Activated CD8-positive, alpha-beta memory T cell treated with anti-CD3 and anti-CD28 coated beads for 1 hour (primary cell): ENCODE measurements at regions not wholly inside any gene's neighbourhood (a gene's known extent, or its start where the extent isn't known, plus 50 kb on each side); places are given as distances from the start of the nearest gene placed in this dataset.

Source experiments
- DNase-seq, 2 donors: peaks; one replicate each; pipeline ENCODE4 v3.0.0-alpha.2; 2020; ENCODE audit warnings: low read depth in 1 of 2; ENCODE audit errors: extremely low read depth in 1 of 2

DNA sequence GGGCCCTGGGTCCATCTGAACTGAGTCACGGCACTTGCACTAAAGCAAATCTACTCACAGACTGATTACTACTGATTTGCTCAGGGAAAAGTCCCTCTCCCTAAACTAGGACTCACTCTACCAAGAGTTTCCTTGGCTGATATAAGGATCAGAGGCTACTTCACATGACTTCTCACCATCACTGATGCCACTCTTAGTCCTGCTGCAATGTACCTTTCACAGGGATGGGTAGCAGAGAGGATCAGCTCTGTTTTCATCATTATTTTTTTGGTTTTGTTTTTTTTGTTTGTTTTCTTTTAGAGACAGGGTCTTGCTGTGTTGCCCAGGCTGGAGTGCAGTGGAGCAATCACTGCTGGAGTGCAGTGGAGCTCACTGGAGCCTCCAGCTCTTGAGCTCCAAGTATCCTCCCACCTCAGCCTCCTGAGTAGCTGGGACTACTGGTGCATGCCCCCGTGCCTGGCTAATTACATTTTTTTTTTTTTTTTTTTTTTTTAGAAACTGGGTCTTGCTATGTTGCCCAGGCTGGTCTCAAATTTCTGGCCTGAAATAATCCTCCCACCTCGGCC, 200.6 kb downstream of the JCAD start:
- no peak for DNase-seq

DNA sequence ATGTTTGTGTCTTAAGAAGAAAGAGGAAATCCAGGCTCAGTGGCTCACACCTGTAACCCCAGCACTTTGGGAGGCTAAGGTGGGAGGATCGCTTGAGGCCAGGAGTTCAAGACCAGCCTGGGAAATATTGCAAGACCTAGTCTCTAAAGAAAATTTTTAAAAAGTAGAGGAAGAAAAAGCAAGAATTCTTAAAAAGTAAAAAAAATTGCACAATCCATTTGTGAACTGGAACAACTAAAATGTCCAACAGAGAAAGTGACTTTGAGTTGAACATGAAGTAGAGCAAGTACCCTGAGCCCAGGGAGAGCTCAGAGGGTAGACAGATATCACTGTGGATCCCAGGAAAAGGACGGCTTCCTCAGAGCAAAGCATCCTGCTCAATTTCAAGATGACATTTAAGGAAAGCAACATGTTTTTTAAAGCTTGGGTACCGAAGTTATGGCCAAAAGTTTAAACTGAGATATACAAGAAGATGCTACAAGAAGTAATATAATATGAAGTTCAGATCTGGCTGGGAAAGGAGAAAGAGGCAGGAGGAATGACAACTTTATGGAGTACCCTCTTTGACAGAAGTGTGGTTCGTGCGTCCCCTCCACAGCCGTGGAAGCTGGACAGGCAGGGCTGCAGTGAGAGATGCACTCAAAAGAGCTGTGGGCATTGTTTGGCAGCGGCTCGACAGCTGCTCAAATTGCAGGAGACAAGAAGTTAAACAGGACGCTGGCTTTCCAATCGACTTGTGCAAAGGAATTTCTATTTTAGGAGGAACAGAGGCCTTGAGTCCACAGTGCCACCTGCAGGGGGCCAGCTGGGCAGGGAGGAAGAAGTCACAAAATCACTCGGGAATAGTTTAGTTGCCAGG, 201.3 kb downstream of the JCAD start:
- DNase-seq: no peak

DNA sequence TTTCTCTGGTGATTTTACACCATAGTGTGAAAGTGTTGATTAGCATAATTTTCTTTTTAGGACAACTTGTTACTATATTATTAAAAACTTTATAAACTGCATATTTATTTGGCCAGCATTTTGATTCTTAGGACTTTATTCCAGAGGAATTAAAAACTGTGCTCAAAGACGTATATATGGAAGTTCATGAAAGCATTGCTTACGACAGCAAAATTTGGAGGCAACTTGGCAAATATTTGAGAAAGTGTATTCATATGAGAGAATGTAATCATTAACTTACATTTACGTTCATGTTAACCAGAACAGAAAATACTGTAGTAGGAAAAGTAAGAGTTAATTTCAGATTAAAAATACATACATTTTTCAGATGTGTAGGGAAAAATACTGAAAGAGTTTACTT, 203.1 kb downstream of the JCAD start:
- no peak for DNase-seq

DNA sequence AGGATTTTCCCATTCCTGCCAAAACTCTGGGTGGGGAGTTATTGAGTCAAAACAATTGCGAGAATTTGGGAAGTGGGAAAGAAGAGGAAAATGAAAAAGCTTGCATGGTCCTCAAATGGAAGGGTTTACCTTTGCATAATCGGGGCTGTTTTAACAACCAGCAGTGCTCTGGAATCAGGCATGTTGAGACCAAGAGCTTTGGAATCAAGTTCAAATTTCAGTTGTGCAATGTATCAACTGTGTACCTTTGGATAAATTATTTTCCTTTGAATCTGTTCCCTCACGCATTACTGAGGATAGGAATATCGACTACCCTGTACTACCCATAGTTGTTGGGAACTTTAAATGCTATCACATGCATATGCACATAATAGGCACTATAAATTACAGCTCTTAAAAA, 205.5 kb downstream of the JCAD start:
- no peak for DNase-seq

DNA sequence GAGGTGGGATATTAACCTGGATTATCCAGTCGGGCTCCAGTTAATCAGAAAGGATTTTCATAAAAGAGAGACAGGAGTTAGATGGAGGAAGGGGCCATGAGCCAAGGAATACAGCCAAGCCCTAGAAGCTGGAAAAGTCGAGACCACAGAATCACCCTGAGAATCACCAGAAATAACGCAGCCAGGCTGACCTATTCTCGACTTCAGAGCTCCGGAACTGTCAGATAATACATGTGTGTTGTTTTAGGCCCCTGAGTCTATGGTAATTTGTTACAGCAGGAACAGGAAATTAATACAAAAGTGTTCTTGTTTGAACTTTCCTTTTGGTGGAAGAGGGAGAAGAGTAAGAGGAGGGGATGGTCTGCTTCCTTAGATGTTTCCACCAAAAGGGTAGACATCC, 208.1 kb downstream of the JCAD start:
- DNase-seq: no peak

DNA sequence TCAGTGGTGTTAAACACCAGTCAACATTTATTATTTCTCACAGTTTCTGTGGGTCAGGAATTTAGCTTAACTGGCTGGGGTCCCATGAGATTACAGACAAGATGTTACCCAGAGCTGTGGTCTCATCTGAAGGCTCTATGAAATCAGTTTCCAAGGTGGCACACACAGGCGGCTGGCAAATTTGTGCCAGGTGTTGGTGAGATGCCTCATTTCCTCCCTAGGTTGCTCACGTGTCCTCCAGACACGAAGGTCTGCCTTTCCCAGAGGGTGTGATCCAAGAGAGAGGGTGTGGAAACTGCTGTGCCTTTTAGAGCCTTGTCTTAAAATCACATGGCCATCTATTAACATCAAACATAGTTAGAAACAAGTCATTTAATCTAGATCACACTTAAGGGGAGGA, 209.0 kb downstream of the JCAD start:
- DNase-seq: no peak

DNA sequence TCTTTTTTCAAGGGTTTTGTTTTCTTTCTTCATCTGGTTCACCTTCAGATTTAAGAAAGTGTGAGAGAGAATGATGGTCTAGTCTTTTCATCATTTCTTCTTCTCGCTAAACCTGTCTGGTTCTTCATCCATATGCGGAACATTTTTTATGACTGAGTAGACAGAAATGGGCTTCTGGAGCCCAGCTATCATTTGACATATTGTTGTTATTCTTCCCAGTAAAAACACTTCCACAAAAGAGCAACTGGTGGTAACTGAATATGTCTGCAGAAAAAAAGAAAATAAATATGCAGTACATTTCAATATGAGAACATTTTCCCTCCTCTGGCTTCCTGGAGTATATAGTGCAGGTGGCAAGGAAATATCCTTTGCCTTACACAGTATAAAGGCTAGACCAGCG, 209.5 kb downstream of the JCAD start:
- no peak for DNase-seq

DNA sequence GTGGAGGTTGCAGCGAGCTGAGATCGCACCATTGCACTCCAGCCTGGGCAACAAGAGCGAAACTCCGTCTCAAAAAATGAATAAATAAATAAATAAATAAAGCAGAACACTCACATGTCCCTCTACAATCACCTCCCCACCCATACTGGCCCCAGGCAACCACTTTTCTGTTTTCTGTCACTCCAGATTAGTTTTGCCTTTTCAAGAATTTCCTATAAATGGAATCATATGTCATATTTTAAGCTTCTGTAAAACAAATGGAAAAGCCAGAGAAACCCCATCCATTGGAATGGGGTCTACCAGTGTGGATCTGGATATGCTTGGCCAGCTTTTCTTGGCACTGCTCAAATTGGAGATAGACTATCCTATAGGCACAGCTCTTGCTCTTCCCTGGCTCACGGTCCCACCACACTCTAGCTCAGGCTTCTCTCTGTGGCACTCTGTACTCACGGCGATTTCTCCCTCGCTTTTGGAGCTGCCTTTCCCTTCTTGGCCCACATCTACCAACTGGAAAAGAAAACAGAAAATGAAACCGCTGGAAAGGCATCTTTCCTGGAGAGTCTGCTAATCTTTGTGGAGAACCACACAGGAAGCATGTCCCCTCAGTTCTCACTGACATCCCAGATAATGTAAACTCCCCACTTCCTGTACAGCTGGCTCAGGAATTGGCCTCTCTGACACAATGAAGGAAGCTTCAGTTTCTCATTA, 210.1 kb downstream of the JCAD start:
- no peak for DNase-seq

DNA sequence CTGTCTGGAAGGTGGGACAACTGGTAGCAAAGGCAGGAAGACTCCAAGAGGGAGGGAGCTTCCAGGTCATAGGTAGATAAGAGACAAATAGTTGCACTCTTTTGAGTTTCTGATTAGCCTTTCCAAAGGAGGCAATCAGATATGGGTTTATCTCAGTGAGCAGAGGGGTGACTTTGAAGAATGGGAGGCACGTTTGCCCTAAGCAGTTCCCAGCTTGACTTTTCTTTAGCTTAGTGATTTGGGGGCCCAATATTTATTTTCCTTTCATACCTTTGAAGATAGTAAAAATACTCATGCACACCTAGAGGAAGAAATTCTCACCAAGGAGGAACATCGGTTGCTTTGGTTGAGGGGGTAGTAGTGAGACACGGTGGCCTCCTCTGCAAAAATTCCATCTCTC, 212.1 kb upstream of the SVIL start:
- DNase-seq: no peak

DNA sequence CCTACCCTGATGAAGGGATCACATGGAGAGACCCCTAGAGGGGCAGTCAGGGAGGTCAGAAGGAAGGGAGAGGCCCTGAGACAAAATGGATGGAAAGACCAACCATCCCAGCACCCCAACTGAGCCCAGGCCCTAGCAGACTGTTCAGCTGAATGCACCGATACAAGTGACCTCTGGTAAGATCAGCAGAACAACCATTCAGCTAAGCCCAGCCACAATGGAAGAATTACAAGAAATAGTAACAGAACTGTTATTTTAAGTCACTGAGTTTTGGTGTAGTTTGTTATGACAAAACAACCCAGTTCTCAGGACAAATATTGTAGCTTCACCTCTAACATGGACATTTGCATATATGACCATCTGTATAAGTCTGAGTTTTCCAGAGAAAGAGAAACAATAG, 210.4 kb upstream of the SVIL start:
- no peak for DNase-seq

DNA sequence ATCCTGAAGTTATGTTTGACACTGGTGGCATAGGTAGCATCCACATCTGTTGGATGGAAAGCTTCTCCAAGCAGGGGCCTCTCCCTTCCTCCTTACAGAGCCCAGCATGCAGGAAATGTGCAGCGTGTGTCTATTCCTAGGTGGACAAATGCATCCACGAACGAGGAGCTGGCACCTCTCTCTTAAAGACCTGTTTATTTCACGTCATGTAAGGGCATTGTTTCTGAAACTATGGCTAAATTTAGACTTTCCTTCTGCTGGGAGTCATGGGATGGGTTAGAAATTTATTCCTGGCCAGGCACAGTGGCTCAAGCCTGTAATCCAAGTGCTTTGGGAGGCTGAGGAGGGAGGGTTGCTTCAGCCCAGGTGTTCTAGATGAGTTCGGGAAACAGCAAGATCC, 208.4 kb upstream of the SVIL start:
- DNase-seq: no peak

DNA sequence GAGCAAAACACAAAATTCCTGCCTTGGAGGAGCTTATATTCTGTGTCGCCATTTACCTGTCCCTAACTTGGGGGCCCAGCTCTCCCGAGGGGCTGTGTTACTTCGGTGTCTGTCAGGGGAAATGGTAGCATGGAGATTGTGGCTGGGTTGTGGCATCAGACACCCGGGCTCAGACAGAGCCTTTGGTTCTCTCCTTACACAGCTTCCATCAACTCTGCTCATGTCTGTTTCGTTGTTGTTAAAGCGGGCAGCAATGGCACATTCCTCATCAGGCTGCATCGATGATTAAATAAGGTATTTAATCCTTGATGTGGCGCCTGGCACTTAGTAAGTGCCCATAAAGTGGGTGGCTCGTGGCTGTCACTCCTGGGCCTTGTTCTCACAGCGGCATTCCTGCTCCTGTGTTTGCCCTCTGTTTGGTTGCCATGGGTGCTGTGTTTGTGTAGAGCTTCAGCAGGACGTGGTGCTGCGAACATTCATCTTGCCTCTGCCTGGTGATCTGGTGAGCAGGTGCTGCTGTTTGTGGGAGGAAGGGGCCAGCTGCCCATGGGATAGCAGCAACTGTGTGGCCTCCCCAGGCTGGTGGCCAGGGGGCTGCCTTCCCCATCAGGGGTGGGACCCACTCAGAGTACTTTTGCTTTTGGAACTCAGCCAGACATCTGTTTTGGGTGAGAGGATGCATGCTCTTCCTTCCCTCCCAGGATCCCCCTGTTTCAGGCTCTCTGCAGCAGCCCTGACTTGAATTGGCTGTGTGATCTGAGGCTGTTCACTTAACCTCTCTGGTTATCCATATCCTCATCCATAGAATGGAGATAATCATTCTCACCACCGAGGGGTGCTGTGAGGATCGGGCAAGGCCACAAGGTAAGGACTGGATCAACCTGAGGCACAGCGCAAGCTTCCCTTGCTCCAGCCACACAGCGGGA, 207.2 kb upstream of the SVIL start:
- no peak for DNase-seq

DNA sequence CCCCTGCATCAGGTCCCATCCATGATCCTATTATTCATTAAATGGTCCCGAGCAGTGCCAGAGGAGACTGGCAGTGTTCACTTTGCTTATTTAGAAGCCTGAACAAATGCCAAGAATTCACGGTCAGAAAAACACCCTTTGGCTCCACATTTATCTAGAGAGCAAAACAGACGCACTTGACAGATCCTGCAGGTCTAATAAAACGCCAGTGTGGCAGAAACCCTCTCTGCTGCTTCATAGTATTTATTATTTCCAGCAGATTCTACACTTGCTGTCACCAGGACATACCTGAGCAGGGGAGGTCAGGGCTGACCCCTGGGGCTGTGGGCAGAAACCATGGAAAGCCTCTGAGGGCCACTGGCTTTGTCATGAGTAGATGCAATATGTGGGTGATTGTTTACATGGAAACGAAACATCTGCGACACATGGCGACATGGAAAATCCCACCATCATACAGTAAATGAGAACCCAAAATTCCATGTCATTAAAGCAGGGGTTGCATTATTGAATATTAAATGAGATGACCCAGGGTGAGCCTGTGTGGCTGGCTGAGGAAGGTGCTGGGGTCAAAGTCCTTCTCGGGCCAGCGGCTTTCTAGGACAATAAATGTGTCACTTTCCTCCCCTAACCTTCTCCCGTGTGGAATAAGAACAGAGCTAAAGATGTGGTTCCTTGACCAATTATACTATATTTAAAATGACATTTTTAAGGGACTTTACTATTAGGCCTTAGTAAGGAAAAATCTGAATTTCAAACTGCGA, 205.9 kb upstream of the SVIL start:
- DNase-seq: no peak

DNA sequence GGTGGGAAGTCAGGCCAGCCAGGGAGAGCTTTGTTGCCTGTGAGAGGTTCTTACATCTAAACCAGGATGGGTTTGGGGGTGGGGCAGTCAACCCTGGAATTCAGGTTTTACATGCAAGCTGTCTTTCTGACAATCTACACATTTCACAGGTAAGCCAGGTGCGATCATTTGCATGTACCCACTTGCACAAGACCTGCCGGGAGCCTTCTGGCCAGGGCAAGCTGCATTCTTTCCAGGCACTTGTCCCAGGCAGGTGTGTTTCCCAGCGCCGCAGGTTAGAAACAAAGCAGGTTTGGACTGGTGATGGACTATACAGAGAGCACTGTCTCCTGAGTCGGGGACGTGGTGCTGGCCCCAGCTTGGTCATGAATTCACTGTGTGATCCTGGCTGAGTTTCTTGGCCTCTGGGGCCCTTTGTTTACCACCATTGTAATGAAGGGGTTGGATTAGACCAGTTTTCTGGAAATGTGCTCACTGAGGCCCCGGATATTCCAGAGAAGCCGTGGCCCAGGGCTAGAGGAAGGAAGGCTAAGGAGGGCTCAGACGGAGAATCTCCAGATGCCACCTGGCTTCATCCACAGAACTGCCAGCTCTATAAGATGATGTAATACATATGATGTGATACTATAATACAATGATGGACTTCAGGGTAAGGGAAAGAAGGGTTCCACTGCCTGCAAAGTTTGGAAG, 205.2 kb upstream of the SVIL start:
- DNase-seq: no peak

DNA sequence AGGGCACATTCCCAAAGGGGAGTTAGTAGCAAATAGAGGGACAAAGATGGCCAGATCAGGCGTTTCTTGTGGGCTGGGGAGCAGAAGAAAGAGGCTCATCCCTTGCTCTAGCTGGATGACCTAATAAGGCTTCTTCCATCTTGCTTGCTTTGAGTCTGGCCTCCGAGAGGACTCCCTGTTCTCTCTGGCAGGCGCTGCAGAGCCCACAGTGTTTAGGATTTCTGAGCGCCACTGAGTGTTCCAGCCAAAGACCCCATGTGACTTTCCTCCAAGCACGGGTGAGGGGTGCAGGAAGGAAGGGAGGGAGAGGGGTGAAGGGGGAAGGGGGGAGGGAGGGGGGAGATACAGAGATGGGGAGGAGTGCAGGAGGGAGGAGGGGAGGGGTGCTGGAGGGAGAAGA, 203.8 kb upstream of the SVIL start:
- DNase-seq: no peak

DNA sequence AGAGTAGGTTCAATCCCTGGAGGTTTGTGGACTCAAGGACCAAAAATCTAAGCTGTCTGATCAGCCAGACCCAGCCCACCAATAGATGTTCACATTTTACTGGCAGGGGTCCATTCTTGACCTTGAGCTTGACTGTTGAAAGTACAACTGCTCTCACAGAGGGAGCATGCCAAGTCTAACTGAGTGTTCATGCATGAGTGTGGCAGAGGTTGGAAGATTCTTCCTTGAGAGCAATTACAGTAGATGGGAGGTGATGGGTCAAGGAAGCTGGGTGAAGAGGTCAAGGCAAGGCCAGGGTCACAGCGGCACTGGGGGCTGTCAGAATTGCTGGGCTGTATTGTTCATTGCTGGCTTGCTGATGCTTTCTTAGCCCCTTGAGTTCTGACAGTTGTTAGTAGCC, 202.8 kb upstream of the SVIL start:
- DNase-seq: no peak

DNA sequence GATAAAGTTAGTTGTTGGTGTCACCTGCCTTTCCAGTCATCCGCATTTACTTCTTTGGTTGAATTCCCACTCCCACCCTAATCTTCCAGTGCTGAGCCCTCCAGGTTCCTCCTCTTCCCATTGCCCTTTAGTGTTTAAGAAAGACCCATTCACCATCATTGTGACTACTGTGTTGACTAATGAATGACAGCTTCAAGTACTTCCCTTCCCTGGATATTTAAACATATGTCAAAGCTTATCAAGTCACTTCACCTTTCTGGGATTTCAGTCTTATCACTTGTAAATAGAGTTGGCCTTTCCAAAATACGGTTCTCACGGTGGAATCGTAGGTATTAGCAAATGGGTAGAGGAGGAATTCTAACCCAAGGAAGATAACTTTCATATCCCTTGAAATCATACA, 201.6 kb upstream of the SVIL start:
- DNase-seq: no peak

DNA sequence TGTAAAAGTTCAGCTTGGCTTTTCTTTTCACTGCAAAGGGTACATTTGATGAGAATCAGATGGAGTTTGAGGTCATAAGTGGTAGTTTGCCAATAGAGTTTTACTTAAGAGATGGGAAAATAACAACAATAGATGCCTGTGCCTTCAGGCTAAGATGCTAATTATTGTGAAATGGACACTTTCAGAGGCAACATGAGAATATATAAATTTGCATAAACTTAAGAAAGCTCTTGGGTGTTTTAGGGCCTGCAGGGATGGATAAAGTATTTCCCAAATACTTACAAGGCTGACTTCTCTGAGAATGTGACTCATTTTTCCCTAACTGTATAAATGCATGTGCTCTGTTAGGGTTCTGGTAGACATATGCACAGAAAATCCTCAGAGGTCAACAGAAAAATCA, 200.3 kb upstream of the SVIL start:
- no peak for DNase-seq

DNA sequence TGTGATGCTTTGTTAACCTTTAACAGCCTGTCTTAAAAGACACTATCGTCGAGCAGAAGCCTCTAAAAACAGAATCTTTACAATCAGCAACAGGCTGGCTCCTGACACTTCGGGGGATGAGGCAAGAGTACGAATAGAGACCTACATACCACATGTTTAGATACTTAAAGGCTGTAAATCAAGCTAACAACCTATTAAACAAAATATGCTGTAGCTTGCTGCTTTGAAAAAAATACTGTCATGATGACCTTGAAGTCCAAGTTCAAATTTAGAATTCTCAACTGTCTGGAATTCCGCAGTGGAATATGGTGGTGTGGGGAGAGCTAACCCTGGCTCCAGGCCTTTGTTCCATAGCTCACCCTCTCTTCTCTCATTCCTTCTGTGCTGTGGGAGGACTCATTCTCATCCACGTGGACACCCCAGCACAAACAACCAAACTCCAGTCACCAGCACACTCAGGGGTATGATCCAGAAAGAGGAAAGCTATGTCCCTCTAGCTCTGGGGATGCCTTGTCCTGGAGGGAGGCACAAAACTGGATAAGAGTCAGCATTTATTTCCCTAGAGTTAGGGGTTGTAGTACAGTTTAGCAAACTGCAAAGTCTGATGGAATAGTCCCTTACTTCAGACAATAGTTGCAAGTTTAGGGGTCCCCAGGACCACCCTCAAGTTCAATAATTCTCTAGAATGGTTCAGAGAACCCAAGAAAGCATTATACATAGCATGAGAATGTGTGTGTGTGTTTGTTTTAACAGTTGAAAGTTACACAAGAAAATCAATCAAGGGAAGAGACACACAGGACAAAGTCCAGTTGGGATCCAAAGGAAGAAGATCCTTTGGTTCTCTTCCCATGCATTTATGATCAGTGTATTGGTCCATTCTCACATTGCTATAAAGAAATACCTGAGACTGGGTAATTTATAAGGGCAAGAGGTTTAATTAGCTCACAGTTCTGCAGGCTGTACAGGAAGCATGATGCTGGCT, 196.1 kb upstream of the SVIL start:
- no peak for DNase-seq
